Fibroblast of skin of scalp (primary cell): ENCODE measurements at regions not wholly inside any gene's neighbourhood (a gene's known extent, or its start where the extent isn't known, plus 50 kb on each side); places are given as distances from the start of the nearest gene placed in this dataset.

Experiments used
- DNase-seq: peaks from one replicate; pipeline ENCODE4 v3.0.0-alpha.2; 2013

DNA sequence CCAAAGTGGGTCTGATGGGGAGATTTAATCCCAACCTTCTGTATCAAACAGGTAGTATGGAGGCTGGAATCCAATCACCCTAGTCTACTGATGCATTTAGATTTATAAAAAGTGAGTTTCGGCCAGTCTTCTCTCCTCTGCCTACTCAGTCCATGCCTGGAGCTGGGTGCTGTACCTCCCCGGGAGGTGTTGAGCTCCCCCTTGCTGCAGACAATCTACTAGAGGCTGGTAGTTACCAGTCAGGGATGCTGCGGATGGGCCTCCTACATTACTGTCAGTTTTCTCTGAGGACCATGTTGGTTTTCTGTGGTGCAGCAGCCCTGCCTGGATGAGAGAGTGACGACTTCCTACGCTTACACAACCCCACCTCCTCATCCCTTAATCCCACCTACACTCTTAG is 118.6 kb upstream of the CELF4 start:
- no peak for DNase-seq

DNA sequence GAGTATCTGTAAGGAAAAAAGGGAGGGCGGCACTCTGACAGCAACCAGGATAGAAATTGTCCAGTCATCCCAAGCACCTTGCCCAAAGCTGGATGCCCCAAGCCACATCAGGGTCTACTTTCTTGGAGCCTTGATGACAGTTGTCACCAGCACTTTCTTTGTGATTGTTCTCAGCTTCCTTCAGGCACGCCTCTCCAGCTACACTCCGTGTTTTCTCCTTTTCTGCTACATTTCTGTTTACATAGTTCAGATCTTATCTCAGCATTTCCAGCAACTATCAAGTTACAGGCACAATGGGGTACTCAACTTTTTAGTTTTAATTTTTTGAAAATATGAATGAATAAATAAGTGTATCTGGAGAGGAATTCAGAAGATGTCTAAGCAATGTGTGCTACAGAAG is 115.3 kb upstream of the CELF4 start:
- DNase-seq: no peak

DNA sequence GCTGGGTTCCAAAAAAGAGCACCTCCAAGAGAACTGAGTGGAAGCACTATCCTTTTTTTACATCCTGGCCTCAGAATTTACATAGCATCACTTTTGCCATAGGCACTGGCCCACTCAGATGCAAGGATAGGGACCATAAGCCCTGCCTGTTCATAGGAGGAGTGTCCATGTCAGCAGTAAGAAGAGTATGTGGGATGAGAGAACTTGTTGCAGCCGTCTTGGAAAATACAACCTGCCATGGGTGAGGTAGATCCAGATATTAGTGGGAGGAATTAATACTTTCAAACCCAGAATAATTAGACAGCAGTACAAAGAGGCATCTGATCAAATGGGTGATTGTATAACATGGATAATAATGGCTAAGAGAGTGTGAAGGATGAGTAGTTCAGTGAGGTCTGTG is 110.7 kb upstream of the CELF4 start:
- no peak for DNase-seq

DNA sequence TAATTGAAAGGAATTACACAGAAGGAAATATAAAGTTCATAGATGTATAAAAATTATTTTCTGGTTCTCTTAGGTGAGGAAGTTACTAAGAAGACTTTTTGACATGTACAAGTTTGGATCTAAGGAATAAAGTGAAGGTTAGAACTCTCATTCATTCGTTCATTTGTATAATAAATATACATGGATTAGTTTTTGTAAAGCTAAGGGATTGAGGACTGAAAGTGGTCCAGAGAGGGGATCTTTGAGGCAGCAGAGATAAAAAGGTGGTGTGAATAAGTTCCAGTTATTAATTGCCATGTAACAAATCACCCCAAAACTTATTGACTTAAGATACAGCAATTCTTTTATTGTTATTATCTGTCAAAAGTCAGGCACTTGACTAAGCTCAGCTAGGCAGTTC is 110.1 kb upstream of the CELF4 start:
- DNase-seq: no peak

DNA sequence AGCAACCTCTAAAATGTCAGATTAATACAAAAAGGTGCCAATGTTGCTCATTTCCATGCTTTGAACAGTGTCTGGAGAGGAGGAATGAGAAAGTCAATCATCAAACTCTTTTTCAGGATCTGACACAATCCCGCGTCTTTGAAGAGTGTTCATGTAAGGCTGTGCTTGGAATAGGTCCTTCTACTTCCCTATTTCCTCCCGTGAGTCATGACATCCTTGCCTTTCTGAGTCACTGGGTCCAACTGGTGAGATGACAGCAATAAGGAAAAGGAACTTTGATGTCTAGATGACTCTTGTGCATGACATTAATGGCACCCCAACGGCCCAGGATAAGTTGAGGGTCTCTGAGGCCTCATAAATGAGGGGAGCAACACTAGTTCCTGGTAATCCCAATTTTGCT is 109.0 kb upstream of the CELF4 start:
- DNase-seq: no peak

DNA sequence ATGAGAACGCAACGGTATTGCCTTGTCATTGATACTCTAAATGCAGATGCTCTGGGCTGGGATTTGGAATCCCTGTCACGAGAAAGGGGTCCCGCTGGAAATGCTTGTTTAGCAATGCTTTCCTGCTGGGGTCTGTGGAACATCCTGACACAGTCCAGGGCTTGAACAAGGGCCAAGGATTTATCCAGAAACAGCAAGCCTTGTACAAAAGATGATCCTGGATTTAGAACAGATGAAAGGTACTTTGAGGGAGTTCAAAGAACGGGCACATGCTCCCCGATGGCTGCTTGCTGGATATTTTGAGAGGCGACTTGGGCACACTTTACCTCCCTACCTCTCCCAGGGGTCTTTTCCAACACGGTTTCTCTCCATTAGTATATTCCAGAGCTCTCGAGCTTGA is 108.1 kb upstream of the CELF4 start:
- DNase-seq: no peak

DNA sequence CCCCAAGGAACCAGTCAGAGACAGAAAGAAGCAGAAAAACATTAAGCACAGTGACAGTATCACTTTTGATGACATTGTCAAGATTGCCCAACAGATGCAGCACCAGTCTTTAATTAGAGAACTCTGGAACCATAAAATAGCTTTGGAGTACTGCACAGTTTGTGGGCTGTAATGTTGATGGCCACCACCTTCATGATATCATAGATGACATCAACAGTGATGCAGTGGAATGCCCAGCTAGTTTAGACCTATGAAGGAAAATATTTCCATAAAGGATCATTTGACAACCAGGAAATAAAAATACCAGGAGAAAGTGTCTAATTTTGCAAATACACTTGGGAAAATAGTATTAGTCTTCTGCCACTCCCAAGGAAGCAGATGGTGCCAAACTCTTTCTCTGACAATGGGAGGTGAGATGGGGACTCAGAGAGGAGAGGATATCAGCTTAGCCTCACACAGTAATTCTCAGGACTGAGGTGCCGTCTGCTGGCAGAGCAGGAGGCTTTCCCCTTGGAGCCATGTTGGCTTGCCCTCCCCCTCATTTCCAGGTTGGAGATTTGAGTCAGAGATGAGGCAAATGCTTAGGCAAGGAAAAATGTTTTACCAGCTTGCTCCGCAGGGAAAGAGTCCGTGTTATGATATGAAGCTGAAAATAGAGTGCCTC is 107.5 kb upstream of the CELF4 start:
- DNase-seq: no peak

DNA sequence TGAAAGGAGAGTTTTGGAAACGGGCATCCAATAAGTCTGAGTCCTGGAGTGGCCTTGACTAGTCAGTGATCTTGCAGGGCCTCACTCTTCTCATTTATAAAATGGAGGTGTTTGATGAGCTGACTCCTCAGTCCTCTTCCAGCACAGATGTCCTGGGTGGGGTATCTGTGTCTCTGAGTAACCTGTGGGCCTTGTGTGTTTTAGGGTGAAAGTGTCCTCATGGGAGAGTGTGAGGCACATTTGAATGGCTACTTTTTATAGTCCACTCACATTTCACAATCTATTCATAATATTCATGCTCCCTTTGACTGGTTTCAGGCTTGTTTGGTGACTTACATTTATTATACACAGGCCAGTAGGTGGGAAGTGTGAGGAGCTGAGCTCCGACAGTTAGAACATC is 106.4 kb upstream of the CELF4 start:
- no peak for DNase-seq

DNA sequence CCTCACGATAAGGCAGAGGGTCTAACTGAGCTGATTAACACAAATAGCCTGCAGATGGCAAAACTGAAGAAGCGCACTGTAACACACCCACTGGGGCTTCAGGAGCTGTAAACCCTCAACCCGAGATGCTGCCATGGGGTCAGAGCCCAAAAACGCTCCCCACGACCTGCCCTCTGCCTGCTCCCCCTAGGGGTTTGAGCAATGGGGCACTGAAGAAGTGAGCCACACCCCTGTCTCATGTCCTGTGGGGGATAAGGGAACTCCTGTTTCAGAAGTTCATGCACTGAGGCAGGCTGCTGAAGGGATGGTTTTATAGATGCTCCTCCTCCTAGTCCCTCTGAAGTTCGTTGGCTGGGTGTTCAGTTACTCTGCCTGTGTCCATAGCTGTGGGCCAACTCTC is 105.9 kb upstream of the CELF4 start:
- no peak for DNase-seq

DNA sequence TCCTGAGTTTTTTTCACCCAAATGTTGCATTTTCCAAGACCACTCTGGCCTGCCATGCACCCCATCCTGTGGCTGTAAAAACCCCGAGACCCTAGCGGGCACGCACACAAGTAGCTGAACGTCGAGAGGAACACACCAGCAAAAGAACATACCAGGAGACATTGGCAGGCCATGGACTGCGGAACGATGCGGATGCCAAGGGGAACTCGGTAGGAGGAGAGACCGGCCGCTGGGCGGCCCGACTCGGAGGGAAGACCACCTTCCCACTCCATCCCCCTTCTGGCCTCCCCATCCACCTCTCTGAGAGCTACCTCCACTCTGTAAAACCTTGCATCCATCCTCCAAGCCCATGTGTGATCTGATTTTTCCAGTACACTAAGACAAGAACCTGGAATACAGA is 105.5 kb upstream of the CELF4 start:
- DNase-seq: no peak

DNA sequence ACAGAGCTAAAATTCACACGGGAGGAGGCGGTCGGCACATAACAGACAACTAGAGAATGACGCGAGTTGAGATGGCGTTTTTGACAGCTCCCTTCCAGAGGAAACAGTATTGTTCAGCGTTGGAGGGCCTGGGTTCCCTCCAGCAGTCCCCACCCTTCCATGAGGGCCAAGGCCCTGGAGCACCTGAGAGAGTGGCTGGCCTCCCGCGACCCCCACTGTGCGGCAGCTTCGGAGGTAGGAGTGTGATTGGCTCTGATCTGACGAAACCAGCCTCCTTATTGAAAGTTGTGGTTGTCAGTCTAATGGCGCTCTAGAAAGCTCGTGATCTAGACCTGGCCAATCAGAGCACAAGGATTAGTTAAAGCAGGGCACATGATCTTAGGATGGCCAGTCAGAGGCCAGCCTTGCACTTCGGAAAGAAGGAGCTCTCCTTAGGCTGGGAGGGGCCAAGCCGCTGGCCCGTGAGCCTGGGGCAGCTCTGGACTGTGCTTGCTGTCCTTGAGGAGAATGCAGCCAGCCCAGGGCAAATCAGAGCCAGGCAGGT is 104.5 kb upstream of the CELF4 start:
- no peak for DNase-seq

DNA sequence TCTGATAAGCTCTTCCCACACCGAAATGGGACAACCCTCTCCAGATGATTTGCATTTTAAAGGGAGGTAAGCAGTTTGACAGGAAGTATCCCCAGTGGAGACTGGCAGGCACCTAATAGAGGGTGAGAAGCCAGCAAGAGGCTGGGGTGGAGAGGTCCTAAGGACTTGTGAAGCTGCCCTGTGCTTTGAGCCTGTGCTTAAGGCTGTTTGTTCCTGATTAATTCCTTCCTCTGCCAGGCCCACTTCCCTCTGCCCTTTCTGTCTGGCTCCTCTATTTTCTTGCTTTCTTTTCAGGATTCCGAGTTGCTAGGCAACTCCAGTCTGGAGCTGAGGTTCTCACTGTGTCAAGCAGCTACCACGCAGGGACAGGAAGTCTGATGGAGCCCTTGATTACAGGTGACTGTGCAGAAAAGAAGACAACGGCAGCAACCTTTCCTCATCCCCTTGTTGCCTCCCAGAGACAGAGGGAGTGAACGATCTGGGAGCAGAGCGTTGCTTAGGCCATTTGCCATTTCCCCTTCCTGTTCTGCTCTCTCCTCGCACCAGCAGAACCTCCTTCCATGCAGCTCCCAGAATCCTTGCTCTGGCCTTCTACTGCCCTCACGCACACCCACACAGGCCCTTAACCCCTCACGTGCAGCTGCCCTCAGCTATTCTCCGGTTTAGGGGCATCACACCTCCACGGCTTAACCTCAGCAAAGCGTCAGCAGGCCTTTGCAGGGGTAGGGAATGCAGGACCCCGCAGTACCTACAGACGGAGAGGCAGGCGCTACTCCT is 103.6 kb upstream of the CELF4 start:
- no peak for DNase-seq

DNA sequence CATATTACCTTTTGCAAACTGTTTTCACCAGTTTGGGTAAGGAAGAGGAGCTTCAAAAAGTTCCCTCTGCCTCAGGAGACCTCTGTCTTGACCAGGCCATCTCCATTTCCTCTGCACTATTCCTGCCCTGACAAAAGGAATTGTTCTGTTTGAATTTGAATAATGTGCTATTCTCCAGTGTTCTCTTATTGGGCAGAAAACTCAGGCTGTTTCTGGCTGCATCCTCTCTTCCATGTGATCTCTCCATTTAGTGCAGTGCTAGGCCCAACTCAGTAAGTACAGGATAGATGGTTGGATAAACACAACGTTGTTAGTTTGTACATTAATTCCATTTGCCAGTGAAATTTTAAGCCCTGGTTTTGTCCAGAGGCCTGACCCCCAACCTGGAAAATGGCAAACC is 102.2 kb upstream of the CELF4 start:
- no peak for DNase-seq

DNA sequence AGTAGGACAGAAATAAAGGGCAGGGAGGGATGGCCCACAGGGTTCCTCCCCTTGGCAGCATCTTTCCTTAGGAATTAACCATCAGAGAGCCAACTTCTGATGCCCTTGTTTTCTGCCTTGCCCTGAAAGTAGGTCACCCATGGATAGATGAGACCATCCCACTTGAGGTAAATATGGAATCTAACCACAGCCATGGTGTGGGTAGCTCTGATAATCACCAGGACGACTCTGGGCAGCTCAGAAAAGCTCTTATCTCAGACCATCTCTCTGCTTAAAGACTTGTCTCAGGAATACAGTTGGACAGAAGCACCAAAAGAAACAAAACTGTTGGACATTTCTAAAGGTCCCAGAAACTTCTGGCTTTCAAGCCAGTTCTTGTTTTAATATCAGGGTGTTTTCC is 101.4 kb upstream of the CELF4 start:
- no peak for DNase-seq

DNA sequence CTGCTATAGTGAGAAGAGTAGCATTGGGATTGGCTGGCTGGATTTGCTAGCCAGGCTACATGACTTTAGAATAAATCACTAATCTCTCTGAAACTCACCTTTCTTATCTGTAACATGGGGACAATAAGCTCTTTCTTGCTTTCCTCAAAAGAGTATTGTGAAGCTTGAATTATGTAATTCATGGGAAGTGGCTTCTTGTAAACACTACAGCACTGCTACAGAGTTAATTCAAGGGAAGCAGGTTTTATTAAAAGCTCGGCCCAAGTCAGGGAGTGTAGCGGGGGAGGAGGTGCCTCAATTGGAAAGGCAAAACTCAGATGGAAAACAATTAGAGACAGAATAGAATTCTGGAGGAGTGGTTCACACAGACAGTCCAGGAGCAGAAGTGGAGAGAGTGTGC is 100.9 kb upstream of the CELF4 start:
- no peak for DNase-seq

DNA sequence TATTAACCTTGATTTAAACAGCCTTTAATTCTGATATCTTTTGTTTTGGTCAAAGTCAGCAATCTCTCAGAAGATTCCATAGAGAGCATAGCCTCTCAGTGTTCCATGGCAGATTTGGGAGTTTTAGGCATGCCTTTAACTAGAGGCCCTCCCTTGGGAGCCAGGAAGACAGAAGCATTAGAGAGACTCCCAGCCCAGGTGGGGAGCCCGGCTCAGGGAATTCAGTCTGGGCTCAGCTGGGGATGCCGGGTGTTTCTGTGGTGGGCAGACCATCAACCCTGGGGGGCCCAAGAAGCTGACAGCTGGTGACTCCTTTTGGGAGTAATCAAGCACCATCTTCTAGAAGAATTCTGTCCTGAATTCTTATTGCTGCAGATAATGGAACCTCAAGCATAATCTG is 99.7 kb upstream of the CELF4 start:
- no peak for DNase-seq

DNA sequence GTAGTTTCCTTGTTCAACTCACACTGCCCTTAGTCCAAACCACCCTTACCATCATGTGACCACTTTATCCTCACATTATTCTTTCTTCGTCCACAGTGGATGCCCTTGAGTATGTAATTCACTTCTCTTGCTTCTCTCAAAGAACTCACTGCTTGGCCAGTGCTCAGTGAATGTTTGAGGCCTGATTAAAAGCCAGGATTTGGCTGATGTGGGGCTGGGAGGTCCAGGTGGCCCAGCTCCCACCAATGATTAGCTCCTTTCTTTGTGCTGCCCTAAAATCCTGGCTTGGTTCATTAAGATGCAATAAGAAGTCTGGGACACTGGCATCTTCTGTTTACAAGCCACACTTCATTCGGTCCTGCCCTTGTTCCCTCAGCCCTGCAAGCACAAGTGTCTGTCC is 97.8 kb upstream of the CELF4 start:
- DNase-seq: no peak

DNA sequence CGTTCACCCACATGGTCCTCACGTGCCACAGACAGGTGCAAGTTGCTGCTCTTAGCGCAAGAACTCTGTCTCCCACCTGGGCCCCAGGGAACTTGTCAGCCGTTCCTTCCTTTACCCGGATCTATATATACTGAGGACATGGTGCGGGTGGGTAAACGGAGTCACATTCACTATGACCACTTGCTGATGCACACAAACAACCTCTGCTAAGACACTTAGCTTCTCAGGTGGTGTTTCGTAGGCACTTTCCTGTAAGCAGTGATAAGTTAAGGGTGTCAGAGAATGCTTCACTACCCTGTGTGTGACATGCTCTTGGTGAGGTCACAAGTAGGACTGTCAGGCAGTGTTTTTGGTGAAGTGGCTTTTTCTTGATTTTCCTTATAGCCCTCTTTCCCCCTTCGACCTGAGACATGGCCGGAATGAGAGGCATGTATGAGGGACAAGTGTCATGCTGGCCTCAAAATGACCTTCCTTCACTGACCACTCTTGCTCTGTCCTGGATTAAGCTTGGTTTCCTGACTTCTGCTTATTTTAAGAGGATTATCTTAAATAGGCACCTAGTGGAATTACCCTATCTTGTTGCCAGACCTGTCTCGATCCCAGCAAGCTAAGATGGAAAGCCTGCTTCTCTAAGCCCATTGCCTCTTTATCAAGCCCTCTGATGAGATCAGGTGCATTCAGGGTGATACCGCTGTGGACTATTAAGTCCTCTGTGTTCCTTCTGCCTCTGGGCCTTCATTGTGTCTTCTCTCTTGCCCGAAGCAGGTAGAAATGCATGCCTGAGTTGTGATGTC is 97.1 kb upstream of the CELF4 start:
- DNase-seq: no peak

DNA sequence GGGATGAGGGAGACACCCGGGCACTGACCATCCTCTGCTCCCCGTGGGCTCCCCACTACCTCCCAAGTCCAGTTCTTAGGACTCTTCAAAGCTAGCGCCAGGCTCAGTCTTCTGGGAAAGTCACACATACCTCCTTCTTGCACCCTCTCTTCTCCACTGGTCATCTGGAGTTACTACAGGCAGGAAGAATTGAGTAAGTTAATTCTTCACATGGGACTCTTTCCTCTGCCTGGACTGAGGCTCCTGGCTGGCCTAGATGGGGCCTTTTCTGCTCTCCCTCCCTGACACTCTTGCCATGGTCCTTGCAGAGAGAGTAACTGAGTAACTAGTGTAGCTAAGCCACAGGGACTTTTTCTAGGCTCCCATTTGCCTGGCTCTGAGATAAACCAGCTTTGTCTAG is 96.5 kb upstream of the CELF4 start:
- no peak for DNase-seq

DNA sequence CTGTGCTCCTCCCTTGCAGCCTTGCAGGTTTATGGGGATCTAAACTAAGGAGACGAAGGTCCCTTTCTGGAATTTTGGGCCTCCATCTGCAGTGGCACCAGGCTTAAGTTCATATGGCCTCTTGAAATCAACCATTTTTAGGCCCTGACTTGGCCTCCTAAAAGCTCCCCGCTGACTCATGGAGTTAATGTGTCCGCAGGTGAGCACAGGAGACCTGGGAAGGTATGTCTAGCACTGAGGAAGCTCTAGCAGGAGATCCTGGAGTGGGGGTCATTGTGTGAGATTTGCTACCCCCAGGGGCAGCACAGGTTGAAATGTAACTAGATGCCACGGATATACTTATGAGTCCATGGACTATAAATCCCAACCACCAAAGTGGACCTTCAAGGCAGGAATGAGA is 95.9 kb upstream of the CELF4 start:
- DNase-seq: no peak

DNA sequence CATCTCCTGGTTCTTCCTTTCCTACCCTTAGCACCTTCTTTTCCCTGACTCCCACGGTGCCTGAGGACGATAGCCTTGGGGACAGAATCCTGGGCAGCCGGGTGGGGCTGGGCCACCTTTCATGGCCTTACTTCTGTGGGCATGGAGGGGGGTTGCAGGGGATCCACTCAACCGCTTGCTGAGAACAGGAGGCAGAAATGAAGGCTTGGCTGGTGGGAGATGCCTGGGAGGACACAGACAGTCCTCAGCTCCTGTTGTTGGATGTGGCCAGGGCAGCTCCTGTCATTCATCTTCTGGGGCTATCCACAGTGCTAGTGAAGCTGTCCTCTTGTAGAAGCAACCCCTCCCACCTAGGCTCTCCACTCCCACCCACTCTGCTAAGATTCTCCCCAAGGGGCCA is 95.5 kb upstream of the CELF4 start:
- no peak for DNase-seq

DNA sequence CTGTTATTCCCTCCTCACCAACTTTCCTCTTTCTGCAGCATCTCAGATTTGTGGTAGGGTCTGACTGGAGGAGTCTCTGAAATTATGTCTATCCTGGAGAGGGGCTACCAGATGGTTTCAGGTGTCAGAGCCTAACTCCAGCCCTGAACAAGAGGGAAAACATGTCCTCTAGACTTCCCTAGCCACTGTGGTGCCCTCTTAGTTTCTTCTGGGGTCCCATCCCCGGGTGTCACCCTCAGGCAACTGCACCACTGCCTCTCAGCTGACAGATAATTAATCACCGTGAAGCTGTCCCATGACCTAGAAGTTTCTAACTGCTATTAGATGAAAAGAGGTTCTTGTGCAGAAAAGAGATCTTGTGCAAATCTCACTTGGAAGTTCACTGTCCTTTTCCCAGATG is 95.1 kb upstream of the CELF4 start:
- no peak for DNase-seq

DNA sequence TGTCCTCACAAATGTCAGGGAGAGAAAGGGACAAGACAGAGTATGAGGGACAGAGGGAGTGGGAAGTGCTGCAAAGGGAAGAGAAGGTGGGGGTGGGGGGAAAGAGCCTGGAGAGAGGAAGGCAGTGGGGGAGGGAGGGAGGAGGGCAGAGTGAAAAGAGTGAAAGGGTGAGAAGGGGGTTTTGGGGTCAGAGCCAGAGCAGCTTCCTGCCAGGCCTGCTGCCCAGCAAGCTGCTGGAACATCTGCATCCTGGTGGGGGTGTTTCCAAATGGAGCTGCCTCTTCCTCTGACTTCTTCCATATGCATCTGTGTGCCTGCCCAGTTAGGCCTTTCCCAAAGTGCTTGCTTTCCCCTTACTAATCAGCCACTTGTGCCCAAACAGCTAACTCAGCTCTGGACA is 94.3 kb upstream of the CELF4 start:
- no peak for DNase-seq

DNA sequence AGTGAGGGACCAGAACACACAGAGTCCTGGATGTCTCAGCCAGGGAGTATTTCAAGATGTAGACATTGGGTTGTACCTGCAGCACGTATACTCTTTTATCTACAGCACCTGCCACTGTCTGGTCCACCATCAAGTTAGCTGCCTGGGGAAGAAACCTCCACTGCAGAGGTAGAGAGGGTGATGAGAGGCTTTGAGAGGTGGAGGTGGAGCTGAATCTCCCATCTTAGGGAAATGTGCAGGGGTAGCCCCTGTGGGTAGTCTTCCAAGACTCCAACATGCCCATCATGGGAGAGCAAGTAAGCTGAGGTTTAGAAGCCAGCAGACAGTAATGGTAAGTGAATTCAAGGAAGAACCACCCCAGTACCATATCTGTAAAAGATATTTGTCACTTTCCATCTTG is 93.3 kb upstream of the CELF4 start:
- no peak for DNase-seq
